Uterus (tissue), 3 donors: ENCODE measurements at regions not wholly inside any gene's neighbourhood (a gene's known extent, or its start where the extent isn't known, plus 50 kb on each side); places are given as distances from the start of the nearest gene placed in this dataset.

Experiments
- DNase-seq, 2 donors: peaks; one replicate each; pipeline ENCODE4 v3.0.0-alpha.2; 2019 to 2020
- H3K27ac ChIP-seq, 2 donors: fragments of 200-600 bp; sonication (generic); 1 replicate in 1 of 2; 2 replicates in 1 of 2; pipeline ENCODE4 v1.5.1; 2016 to 2018
- H3K27me3 ChIP-seq, 2 donors: fragments of 200-600 bp; sonication (generic); one replicate each; pipeline ENCODE4 v1.5.1; 2018 to 2019; ENCODE audit warnings: control low read depth in 1 of 2
- H3K36me3 ChIP-seq, 2 donors: fragments of 200-600 bp; sonication (generic); one replicate each; pipeline ENCODE4 v1.5.1; 2019; ENCODE audit warnings: control low read depth in 1 of 2
- H3K4me1 ChIP-seq, 2 donors: fragments of 200-600 bp; sonication (generic); one replicate each; pipeline ENCODE4 v1.5.1; 2018 to 2019; ENCODE audit warnings: control low read depth in 1 of 2
- H3K4me3 ChIP-seq, 2 donors: fragments of 200-600 bp; sonication (generic); 1 replicate in 1 of 2; 2 replicates in 1 of 2; pipeline ENCODE4 v1.5.1; 2018 to 2019; ENCODE audit warnings: mild to moderate bottlenecking in 1 of 2
- H3K9me3 ChIP-seq, 2 donors: fragments of 200-600 bp; sonication (generic); one replicate each; pipeline ENCODE4 v1.5.1; 2019; ENCODE audit warnings: control low read depth in 1 of 2
- CTCF ChIP-seq, 4 experiments: fragments of 200-600 bp in 2 of 4; fragments of 450-650 bp in 2 of 4; sonication (generic) in 2 of 4; IDR thresholded peaks; one replicate each; pipeline ENCODE4 v1.5.1; 2016 to 2019; ENCODE audit warnings: antibody characterized with exemption in 4 of 4, mild to moderate bottlenecking in 2 of 4, moderate library complexity in 1 of 4
- POLR2A ChIP-seq, 2 donors: fragments of 450-650 bp; IDR thresholded peaks; one replicate each; pipeline ENCODE4 v1.6.1; 2016; ENCODE audit warnings: antibody characterized with exemption in 2 of 2, mild to moderate bottlenecking in 1 of 2, moderate library complexity in 1 of 2
- intact Hi-C: fragments of 100-400 bp; cut with DNase I; formaldehyde crosslinking; loops from one replicate; pipeline ENCODE4 v1.15.1; 2023; ENCODE audit warnings: low total_unique reads
- donor health status: DM: yes; HTN: yes; CAD: no.

- no peaks in the 10 kb centered on the region for H3K4me1 ChIP-seq
- H3K27ac ChIP-seq, result no peak overlapping the region
- DNase-seq, result no peak
- intact Hi-C loops, result no loop called here
- H3K27me3 ChIP-seq, result no peaks in the 10 kb centered on the region
- H3K9me3 ChIP-seq, result no peaks in the 10 kb centered on the region
- no peak for TF ChIP-seq POLR2A (IDR thresholded peaks at IDR 0.05)
- no peak for TF ChIP-seq CTCF (IDR thresholded peaks at IDR 0.05)
- no peaks in the 10 kb centered on the region for H3K36me3 ChIP-seq
- no peak overlapping the region for H3K4me3 ChIP-seq
Measured at GRCh38 chr6:165060720-165061119, 248.7 kb downstream of the C6orf118 start.

- TF ChIP-seq CTCF (IDR thresholded peaks at IDR 0.05), result no peak
- TF ChIP-seq POLR2A (IDR thresholded peaks at IDR 0.05), result no peak
- no peaks in the 10 kb centered on the region for H3K36me3 ChIP-seq
- no peaks in the 10 kb centered on the region for H3K27me3 ChIP-seq
- no peak overlapping the region for H3K27ac ChIP-seq
- no peak for DNase-seq
- no peaks in the 10 kb centered on the region for H3K9me3 ChIP-seq
- no peaks in the 10 kb centered on the region for H3K4me1 ChIP-seq
- intact Hi-C loops, result no loop called here
- H3K4me3 ChIP-seq, result no peak overlapping the region
Measured at GRCh38 chr6:165059032-165059431, 250.4 kb downstream of the C6orf118 start.

- no peak for DNase-seq
- H3K36me3 ChIP-seq, result no peaks in the 10 kb centered on the region
- no peaks in the 10 kb centered on the region for H3K9me3 ChIP-seq
- intact Hi-C loops, result no loop called here
- TF ChIP-seq POLR2A (IDR thresholded peaks at IDR 0.05), result no peak
- no peak overlapping the region for H3K27ac ChIP-seq
- no peaks in the 10 kb centered on the region for H3K27me3 ChIP-seq
- no peak overlapping the region for H3K4me3 ChIP-seq
- no peaks in the 10 kb centered on the region for H3K4me1 ChIP-seq
Measured at GRCh38 chr6:165056292-165056691, 253.1 kb downstream of the C6orf118 start.

- DNase-seq, result no peak
- H3K9me3 ChIP-seq, result no peaks in the 10 kb centered on the region
- H3K27ac ChIP-seq, result no peak overlapping the region
- no peaks in the 10 kb centered on the region for H3K27me3 ChIP-seq
- H3K36me3 ChIP-seq, result no peaks in the 10 kb centered on the region
- intact Hi-C loops, result no loop called here
- no peaks in the 10 kb centered on the region for H3K4me1 ChIP-seq
- no peak for TF ChIP-seq POLR2A (IDR thresholded peaks at IDR 0.05)
- TF ChIP-seq CTCF (IDR thresholded peaks at IDR 0.05), result no peak
- H3K4me3 ChIP-seq, result no peak overlapping the region
Measured at GRCh38 chr6:165055231-165055630, 254.2 kb downstream of the C6orf118 start.

GRCh38 chr6:165052561-165053480 lies 256.6 kb downstream of the C6orf118 start:
- H3K4me1 ChIP-seq, result no peaks in the 10 kb centered on the region
- H3K4me3 ChIP-seq, result no peak overlapping the region
- TF ChIP-seq CTCF (IDR thresholded peaks at IDR 0.05), result no peak
- TF ChIP-seq POLR2A (IDR thresholded peaks at IDR 0.05), result no peak
- no peak for DNase-seq
- H3K27me3 ChIP-seq, result no peaks in the 10 kb centered on the region
- no peak overlapping the region for H3K27ac ChIP-seq
- intact Hi-C loops, result no loop called here
- H3K36me3 ChIP-seq, result no peaks in the 10 kb centered on the region
- H3K9me3 ChIP-seq, result no peaks in the 10 kb centered on the region
